IPS-20b (cell line): ENCODE measurements at regions not wholly inside any gene's neighbourhood (a gene's known extent, or its start where the extent isn't known, plus 50 kb on each side); places are given as distances from the start of the nearest gene placed in this dataset.

ENCODE experiments used
- H3K27ac ChIP-seq: one replicate; pipeline ENCODE4 v1.5.1; 2013; ENCODE audit warnings: low read length
- H3K27me3 ChIP-seq: 2 replicates; pipeline ENCODE4 v1.6.1; 2013; ENCODE audit warnings: mild to moderate bottlenecking, low read length, inconsistent platforms; ENCODE audit not compliant: insufficient read depth
- H3K36me3 ChIP-seq: 2 replicates; pipeline ENCODE4 v1.6.1; 2013; ENCODE audit warnings: low read depth, mild to moderate bottlenecking, inconsistent platforms, low read length, moderate library complexity; ENCODE audit not compliant: insufficient read depth
- H3K4me1 ChIP-seq: 2 replicates; pipeline ENCODE4 v1.6.1; 2013; ENCODE audit warnings: mild to moderate bottlenecking, control low read depth, inconsistent platforms, low read length, moderate library complexity; ENCODE audit not compliant: insufficient read depth
- H3K4me3 ChIP-seq: 2 replicates; pipeline ENCODE4 v1.5.1; 2013; ENCODE audit warnings: mild to moderate bottlenecking, low read length, inconsistent platforms
- H3K9ac ChIP-seq: 2 replicates; pipeline ENCODE4 v1.6.1; 2013; ENCODE audit warnings: low read depth, mild to moderate bottlenecking, inconsistent platforms, low read length, moderate library complexity
- H3K9me3 ChIP-seq: 2 replicates; pipeline ENCODE4 v1.6.1; 2013; ENCODE audit warnings: mild to moderate bottlenecking, low read depth, low read length, inconsistent platforms; ENCODE audit not compliant: insufficient read depth

DNA sequence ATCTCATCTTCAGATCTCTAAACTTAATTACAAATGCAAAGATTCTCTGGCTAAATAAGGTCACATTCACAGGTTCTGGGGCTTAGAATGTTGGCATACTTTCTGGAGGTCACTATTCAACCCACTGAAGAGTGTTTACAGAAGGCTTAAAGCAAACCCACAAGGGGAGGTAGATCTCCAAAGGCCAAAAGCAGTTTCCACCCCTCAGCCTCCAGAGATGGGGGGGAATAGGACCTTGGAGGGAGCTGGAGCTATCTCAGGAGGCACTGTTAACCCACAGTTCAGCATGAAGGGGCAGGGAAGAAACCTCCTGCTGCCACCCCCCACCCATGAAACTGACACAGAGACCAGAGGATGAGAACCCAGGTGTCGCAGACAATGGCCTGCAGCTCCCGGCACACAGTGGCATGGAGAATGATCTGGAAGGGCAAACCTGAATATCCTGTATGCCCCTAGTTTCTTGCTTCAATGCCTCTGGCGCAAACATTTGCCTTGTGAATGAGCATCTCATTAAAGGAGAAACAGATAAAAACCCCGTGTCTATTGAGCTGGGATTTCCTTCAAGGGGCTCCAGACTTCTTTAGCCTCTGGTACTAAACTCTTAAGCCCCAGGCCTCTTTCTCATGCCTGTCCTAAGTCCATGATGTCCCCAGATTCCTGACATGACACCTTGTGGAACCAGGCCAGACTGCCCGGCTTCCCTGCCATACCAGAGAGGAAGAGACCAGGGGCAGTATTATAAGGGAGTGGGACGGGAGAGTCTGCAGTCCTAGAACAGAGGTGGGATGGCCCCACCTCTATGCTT, 103.1 kb upstream of the CDH5 start:
- no peaks in the 10 kb centered on the region for H3K9me3 ChIP-seq
- no peaks in the 10 kb centered on the region for H3K36me3 ChIP-seq
- H3K4me1 ChIP-seq = peaks cover 3% of the 10 kb centered on the region; the same call in 1 of the 2 replicates
- no peak overlapping the region for H3K9ac ChIP-seq
- H3K27me3 ChIP-seq = peaks cover 11% of the 10 kb centered on the region
- no peak overlapping the region for H3K4me3 ChIP-seq
- H3K27ac ChIP-seq = no peak overlapping the region

- Histone ChIP-seq H3K27me3 (peaks cover 9% of the 10 kb centered on the region), H3K9me3 (no peaks in the 10 kb centered on the region), H3K27ac (no peak overlapping the region)
Observed at GRCh38 chr16:66262253-66263167, 104.0 kb upstream of the CDH5 start.

GRCh38 chr16:66261826-66262225, 104.7 kb upstream of the CDH5 start:
- H3K36me3 ChIP-seq = no peaks in the 10 kb centered on the region
- H3K27me3 ChIP-seq = peaks cover 2% of the 10 kb centered on the region
- H3K9ac ChIP-seq = no peak overlapping the region
- no peak overlapping the region for H3K4me3 ChIP-seq
- H3K4me1 ChIP-seq = peaks cover under 1% of the 10 kb centered on the region; the same call in 1 of the 2 replicates
- no peak overlapping the region for H3K27ac ChIP-seq
- no peaks in the 10 kb centered on the region for H3K9me3 ChIP-seq

More at GRCh38 chr16:66262253-66263167, 104.0 kb upstream of the CDH5 start:
- Histone ChIP-seq H3K4me1 (peaks cover 3% of the 10 kb centered on the region; the same call in 1 of the 2 replicates), H3K36me3 (no peaks in the 10 kb centered on the region), H3K9ac (no peak overlapping the region), H3K4me3 (no peak overlapping the region)

- H3K9ac ChIP-seq = no peak overlapping the region
- no peaks in the 10 kb centered on the region for H3K27me3 ChIP-seq
- H3K4me1 ChIP-seq = no peaks in the 10 kb centered on the region
- H3K4me3 ChIP-seq = no peak overlapping the region
- no peaks in the 10 kb centered on the region for H3K36me3 ChIP-seq
- no peaks in the 10 kb centered on the region for H3K9me3 ChIP-seq
- H3K27ac ChIP-seq = no peak overlapping the region
Observed at GRCh38 chr16:66260522-66261254, 105.8 kb upstream of the CDH5 start.

- Histone ChIP-seq H3K9me3 (no peaks in the 10 kb centered on the region), H3K27ac (no peak overlapping the region), H3K9ac (no peak overlapping the region), H3K4me3 (no peak overlapping the region), H3K36me3 (no peaks in the 10 kb centered on the region), H3K4me1 (no peaks in the 10 kb centered on the region), H3K27me3 (no peaks in the 10 kb centered on the region)
Observed at GRCh38 chr16:66258916-66259845, 107.3 kb upstream of the CDH5 start.

DNA sequence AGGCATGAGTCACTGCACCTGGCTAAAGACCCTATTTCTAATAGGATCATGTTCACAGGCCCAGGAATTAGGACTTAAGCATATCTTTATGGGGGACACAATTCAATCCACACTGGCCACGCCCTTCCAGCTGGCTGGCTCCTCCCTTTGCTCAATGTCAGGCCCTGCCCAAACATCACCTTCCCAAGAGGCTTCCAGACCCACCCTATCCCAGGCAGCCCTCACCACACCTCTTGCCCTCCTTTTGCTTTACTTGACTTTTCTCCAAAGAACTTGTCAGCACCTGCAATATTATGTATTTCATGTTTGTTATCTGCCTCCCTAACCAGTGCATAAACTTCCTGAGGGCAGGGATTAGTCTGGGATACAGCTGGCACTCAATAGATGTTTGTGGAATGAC, 109.6 kb upstream of the CDH5 start:
- Histone ChIP-seq H3K27me3 (no peaks in the 10 kb centered on the region), H3K4me3 (no peak overlapping the region), H3K9me3 (no peaks in the 10 kb centered on the region), H3K9ac (no peak overlapping the region), H3K36me3 (no peaks in the 10 kb centered on the region), H3K4me1 (no peaks in the 10 kb centered on the region), H3K27ac (no peak overlapping the region)

DNA sequence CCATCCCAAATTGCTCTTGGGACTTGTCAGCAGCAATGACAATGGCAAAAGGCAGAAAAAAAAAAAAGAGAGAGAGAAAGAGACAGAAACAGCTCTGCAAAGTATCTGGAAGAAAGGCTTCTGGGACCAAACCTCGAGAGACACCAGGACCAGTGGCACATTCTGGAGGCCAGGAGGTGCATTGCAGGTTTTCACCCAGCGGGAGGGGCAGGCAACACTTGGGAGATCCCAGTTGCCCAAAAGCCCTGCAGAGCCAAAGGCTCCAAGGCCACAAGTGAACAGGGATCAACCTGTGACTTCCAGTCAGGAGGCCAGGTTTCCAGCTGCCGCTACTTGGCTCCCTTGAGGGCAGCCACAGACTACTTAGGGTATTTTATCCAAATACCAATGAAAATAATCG, 110.8 kb upstream of the CDH5 start:
- H3K36me3 ChIP-seq = no peaks in the 10 kb centered on the region
- H3K9me3 ChIP-seq = no peaks in the 10 kb centered on the region
- H3K9ac ChIP-seq = no peak overlapping the region
- no peaks in the 10 kb centered on the region for H3K27me3 ChIP-seq
- H3K27ac ChIP-seq = no peak overlapping the region
- no peaks in the 10 kb centered on the region for H3K4me1 ChIP-seq
- no peak overlapping the region for H3K4me3 ChIP-seq

DNA sequence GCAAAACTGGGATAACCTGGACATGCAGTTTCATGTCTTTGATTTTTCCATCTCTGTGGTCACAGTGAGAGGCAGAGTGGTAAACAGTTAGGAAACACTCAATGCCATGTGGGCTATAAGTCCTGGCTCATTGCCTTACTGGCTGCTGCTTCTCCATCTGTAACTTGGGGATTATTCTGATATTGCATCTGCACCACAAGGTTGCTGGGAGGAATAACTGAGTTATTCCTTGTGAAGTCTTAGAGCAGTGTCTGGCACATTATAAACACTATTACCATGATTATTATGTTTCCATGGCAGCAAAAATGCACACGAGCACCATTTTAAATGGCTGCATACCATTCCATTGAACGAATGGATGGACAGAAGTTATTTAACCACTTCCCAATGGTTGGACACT, 111.7 kb upstream of the CDH5 start:
- no peak overlapping the region for H3K27ac ChIP-seq

GRCh38 chr16:66254106-66254505, 112.4 kb upstream of the CDH5 start:
- Histone ChIP-seq H3K9me3 (no peaks in the 10 kb centered on the region), H3K4me1 (no peaks in the 10 kb centered on the region), H3K27ac (no peak overlapping the region), H3K36me3 (no peaks in the 10 kb centered on the region), H3K9ac (no peak overlapping the region), H3K4me3 (no peak overlapping the region), H3K27me3 (no peaks in the 10 kb centered on the region)

More for the DNA sequence above, 111.7 kb upstream of the CDH5 start:
- Histone ChIP-seq H3K9ac (no peak overlapping the region), H3K36me3 (no peaks in the 10 kb centered on the region), H3K4me1 (no peaks in the 10 kb centered on the region), H3K9me3 (no peaks in the 10 kb centered on the region), H3K4me3 (no peak overlapping the region), H3K27me3 (no peaks in the 10 kb centered on the region)

GRCh38 chr16:66251476-66252160, 114.9 kb upstream of the CDH5 start:
- Histone ChIP-seq H3K4me3 (no peak overlapping the region), H3K36me3 (no peaks in the 10 kb centered on the region), H3K27ac (no peak overlapping the region), H3K27me3 (no peaks in the 10 kb centered on the region), H3K9me3 (no peaks in the 10 kb centered on the region), H3K4me1 (no peaks in the 10 kb centered on the region), H3K9ac (no peak overlapping the region)
